DMS153 (cell line): ENCODE measurements at regions not wholly inside any gene's neighbourhood (a gene's known extent, or its start where the extent isn't known, plus 50 kb on each side); places are given as distances from the start of the nearest gene placed in this dataset.

Experiments used
- DNase-seq: peaks from one replicate; lab custom pipeline; 2025; lab: John Stamatoyannopoulos, UW

DNA sequence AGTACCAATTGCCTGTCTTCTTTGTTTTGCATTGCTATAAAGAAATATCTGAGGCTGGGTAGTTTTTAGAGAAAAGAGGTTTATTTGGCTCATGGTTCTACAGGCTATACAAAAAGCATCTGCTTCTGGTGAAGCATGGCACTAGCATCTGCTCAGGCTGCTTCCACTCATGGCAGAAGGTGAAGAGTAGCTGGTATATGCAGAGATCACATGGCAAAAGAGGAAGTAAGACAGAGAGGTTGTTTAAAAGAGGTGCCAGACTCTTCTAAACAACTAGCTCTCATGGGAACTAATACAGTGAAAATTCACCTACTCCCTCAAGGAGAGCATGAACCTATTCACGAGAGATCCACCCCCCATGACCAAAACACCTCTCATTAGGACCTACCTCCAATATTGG, 56.7 kb upstream of the GUCA2B start:
- no peak for DNase-seq

DNA sequence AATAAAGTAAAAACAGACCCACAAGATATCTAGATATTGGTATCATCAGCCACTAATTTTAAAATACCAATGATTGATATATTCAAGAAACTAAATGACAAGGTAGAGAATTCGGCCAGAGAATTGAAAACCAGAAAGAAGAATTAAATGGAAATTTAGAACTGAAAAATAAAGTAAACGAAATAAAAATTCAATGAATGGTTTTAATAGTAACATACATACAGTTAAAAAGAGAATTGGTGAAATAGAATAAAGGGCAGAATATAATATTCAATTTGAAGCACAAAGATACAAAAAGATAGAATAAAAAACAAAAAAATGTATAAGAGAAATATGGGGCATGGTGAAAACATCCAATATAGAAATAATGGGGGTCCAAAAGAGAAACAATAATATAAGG, 64.0 kb upstream of the GUCA2B start:
- DNase-seq: no peak

- no peak for DNase-seq
These were observed 67.1 kb upstream of the GUCA2B start for GRCh38 chr1:42086146-42086545.

DNA sequence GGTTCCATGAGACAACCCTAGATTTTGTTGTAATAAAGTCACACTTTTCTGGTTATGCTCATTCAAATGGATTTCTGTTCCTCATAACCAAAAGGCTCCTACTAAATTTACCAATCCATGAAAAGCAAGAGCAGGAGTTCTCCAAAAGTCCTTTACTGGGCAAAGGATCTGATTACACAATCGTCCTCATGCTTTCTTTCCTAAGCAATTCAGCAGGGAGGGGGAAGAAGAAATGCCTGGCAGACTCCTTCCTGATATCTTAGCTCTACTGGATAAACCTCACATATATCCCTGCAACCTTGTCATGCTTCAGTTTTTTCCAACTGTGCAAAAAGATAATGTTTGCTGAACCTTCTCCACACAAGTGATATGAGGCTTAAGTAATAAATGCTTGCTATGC, 67.6 kb upstream of the GUCA2B start:
- DNase-seq: no peak

- no peak for DNase-seq
These were observed 71.7 kb upstream of the GUCA2B start for GRCh38 chr1:42081475-42081874.

- no peak for DNase-seq
These were observed 78.0 kb upstream of the GUCA2B start for GRCh38 chr1:42075179-42075578.

- no peak for DNase-seq
These were observed 82.2 kb upstream of the GUCA2B start for GRCh38 chr1:42070996-42071395.

GRCh38 chr1:42057800-42058199, 95.4 kb upstream of the GUCA2B start:
- DNase-seq: no peak

DNA sequence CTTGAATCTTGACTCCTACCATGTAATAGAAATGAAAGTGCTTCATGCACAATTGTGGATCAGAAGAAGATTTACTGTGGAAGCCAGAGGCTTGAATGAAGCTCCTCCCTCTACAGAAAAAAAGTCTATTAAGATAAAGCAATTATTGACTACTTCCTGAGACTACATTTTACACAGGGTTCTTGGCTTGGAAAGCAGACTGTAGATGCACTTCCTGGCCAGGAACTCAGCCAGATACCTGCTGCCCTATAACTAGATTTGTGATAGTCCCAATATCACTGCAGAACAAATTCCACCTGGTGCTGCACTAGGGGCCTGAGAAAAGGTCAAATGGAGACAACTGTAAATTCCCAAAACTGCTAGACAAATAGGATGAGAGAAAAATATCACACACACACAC, 96.8 kb upstream of the GUCA2B start:
- no peak for DNase-seq

- no peak for DNase-seq
These were observed 98.1 kb upstream of the GUCA2B start for GRCh38 chr1:42055061-42055460.

GRCh38 chr1:42052072-42052699, 101.0 kb upstream of the GUCA2B start:
- DNase-seq: no peak

- DNase-seq: no peak
These were observed 105.7 kb upstream of the GUCA2B start for GRCh38 chr1:42047508-42047880.

DNA sequence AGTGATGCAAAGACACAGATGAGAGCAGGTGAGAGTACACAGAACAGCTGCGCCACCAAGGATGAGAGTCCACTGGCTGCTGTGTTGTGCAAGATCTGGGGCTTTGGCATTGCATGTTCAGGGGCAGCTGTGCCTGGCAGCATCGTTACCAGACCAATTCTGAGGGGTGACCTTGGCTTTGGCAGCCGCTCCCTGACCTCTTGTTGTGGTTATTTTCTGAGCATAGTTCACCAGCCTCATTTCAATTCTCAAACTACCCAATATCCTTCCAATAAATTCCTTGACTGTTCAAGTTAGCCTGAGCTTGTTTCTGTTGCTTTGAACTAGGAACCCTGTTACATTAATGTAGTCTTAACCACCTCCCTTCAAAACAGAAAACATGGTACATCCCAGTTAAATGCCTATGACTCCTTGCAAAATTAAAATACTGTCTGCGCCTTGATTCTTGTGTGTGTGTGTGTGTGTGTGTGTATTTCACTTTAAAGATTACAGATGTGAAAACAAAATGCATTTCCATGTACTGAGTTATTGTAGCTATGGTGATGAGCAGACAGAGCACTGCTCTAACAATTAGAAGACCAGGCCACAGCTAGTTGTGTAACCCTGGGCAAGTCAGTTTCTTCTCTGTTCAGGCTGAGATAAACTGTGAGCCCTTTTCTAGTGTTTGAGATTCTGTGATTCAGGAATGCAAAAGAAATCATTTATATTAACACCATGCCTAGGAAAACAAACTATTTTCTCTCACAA, 106.3 kb upstream of the GUCA2B start:
- peak; percentile 9 for DNase-seq

- no peak for DNase-seq
These were observed 108.9 kb upstream of the GUCA2B start for GRCh38 chr1:42044346-42044745.

DNA sequence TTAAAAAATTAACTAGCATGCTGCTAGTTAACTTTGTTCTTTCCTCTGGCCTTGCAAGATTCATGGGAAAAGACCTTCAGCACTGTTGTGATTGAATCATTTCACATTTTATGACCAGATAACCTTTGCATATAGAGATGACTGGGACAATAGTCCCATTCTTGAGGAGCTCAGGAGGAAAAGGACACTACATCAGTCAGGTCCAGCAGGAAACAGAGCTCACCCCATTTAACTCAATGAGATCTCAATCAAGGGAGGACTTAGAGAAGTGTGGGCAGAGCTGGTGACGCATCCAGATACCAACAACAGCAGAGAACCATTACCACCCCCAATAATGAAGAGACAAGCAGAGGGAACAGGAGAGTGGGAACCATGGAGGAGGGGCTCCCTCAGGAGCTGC, 109.4 kb upstream of the GUCA2B start:
- DNase-seq: no peak

- no peak for DNase-seq
These were observed 110.0 kb upstream of the GUCA2B start for GRCh38 chr1:42043182-42043581.

DNA sequence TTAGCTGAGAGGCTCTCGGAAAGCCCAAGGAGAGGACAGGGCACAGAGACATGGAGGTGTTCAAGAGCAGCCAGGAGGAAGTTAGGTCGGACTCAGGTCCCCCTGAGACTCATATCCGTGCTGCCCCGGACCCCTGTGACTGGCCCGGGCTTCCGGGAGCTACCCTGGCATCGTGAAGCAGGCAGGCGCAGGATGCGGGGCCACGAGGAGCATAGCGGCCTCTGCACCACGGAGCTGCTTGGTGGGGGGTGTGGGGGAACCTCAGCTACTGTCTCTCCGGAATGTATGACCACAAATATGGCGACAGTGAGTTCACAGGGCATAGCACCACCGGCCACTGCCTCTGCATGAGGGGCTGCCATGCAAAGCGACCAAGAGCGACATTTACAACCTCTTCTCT, 112.2 kb upstream of the GUCA2B start:
- DNase-seq: no peak

DNA sequence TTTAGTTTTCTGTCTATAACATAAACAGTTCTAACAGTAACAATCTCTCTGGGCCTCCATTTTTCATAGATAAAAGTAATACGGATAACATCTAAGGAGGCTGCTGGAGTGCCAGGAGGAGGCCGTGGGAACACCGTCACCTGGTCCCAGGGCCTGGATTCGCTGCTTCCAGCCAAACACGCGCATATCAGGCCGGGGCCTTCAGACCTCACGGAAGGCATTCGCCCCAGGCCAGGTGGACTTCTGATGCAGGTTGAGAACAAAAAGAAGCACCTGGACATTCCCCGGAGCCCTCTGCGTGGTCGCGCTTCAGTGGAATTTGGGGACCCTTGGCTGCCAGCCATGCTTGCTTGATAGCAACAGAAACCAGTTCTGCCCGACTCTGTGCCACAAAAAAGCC, 113.1 kb upstream of the GUCA2B start:
- DNase-seq: no peak

DNA sequence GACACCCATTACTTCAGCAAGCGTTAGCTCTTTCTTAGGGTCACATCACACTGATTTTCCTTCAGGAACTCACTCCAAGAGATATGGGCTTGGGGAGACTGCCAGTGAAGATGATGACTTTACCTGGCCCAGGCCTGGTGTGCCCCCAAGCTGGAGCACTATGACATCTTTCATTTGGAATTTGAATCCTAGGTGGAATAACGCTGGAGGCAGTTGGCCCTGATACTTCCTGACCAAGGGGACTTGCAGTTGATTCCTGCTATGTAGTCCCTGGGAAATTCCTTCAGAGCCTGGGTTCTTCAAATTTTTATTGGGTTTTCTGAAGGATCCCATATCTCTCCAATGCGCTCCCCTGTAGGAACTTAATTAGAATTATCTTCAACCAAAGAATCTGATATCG, 114.9 kb upstream of the GUCA2B start:
- DNase-seq: no peak

GRCh38 chr1:42037586-42037985, 115.6 kb upstream of the GUCA2B start:
- DNase-seq: no peak

- no peak for DNase-seq
These were observed 116.0 kb upstream of the GUCA2B start for GRCh38 chr1:42037161-42037560.

GRCh38 chr1:42035830-42036604, 117.2 kb upstream of the GUCA2B start:
- peak; percentile 95 for DNase-seq

DNA sequence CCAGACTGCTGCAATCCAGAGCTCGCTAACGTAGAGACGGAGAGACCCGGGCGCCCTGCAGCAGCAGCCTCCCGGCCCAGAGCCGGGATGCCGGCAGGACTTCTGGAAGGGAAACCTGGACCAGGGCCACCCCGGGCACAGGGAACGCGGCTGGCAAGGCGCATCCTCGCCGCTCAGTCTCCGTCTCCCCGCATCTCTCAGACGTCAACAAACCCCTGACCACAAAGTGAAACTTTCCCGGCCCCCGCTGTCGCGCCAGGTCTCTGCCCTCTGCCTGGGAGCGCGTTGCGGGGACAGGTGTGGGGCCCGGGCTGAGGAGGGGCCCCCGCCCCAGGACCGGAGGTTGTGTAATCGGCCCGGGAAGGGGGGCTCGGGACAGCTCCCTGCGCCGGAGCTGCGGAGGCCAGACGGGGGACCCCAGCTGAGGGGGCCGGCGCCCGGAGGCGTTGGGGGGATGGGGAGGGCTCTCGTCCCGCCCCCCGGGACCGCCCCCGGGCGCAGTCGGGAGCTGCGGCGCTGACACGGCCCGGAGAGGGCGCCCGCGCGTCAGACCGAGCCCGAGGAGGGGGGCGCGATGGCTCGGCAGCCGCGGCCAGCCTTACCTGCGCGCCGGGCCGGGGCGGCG, 116.6 kb upstream of the HIVEP3 start:
- peak; percentile 46 for DNase-seq
